ENCODE measurements at regions not wholly inside any gene's neighbourhood (a gene's known extent, or its start where the extent isn't known, plus 50 kb on each side); places are given as distances from the start of the nearest gene placed in this dataset.

GRCh38 chr3:66152336-66152735 lies 68.5 kb upstream of the SLC25A26 start (continued):
- TF ChIP-seq AFF4 (CRISPR knock-in tag; IDR thresholded peaks at IDR 0.05), result no peak
- TF ChIP-seq CCAR2 (IDR thresholded peaks at IDR 0.05; ENCODE audit: low read depth, low read length), result no peak
- no peak for TF ChIP-seq HIVEP1 (CRISPR knock-in tag; IDR thresholded peaks at IDR 0.05)
- TF ChIP-seq ZNF780A (CRISPR knock-in tag; IDR thresholded peaks at IDR 0.05), result no peak
- TF ChIP-seq ID3 (CRISPR knock-in tag; IDR thresholded peaks at IDR 0.05), result no peak
- no peak for TF ChIP-seq ID3 (tag; IDR thresholded peaks at IDR 0.05)
- TF ChIP-seq ZNF239 (CRISPR knock-in tag; IDR thresholded peaks at IDR 0.05), result no peak
- TF ChIP-seq MYC (IDR thresholded peaks at IDR 0.05; ENCODE audit: low read depth, low read length), result no peak
- no peak for TF ChIP-seq MYC (CRISPR knock-in tag; IDR thresholded peaks at IDR 0.05; ENCODE audit: borderline replicate concordance, low read depth)
